ENCODE measurements at regions not wholly inside any gene's neighbourhood (a gene's known extent, or its start where the extent isn't known, plus 50 kb on each side); places are given as distances from the start of the nearest gene placed in this dataset.

- no peak overlapping the region for H2AFZ ChIP-seq
- no peak overlapping the region for H3K4me3 ChIP-seq
- no peak for TF ChIP-seq ZNF114 (CRISPR knock-in tag; IDR thresholded peaks at IDR 0.05)
- no peak for TF ChIP-seq ZNF331 (CRISPR knock-in tag; IDR thresholded peaks at IDR 0.05; ENCODE audit: low read depth)
- no peak for TF ChIP-seq CREB1 (CRISPR knock-in tag; IDR thresholded peaks at IDR 0.05; ENCODE audit: low read depth)
- TF ChIP-seq EZH2 (IDR thresholded peaks at IDR 0.05; ENCODE audit: low read depth, unreplicated experiment), result no peak
- no peak for TF ChIP-seq REST (IDR thresholded peaks at IDR 0.05; ENCODE audit: unreplicated experiment)
- no peak for TF ChIP-seq STAT1 (IDR thresholded peaks at IDR 0.05; ENCODE audit: unreplicated experiment)
- no peaks in the 10 kb centered on the region for H3K36me3 Mint-ChIP-seq (ENCODE audit: low read depth)
- H3K9me2 ChIP-seq (ENCODE audit: insufficient read depth), result no peaks in the 10 kb centered on the region
- no peaks in the 10 kb centered on the region for H3K36me3 ChIP-seq (ENCODE audit: insufficient read depth)
- no peaks in the 10 kb centered on the region for H4K20me1 ChIP-seq (replicated peaks; ENCODE audit: insufficient read depth)
- no peaks in the 10 kb centered on the region for H3K4me1 ChIP-seq (ENCODE audit: insufficient read depth)
- no peak overlapping the region for H3K27ac Mint-ChIP-seq
- no peaks in the 10 kb centered on the region for H3K79me2 ChIP-seq (replicated peaks; ENCODE audit: insufficient read depth)
- H3K9me3 Mint-ChIP-seq, result peaks cover 7% of the 10 kb centered on the region; the same call in 2 of the 3 replicates
- H3F3A ChIP-seq (replicated peaks; ENCODE audit: low read depth), result no peaks in the 10 kb centered on the region
- no peaks in the 10 kb centered on the region for H3K27me3 ChIP-seq (ENCODE audit: insufficient read depth)
- H3K27ac ChIP-seq (ENCODE audit: low read depth), result no peak overlapping the region
- DNase-seq (ENCODE audit: low spot score) (no peak), ATAC-seq (no peak)
- no peaks in the 10 kb centered on the region for H3K4me1 Mint-ChIP-seq
- H3K27me3 Mint-ChIP-seq (ENCODE audit: insufficient read depth, low read depth, poor library complexity), result peaks cover 3% of the 10 kb centered on the region
- H3K4me2 ChIP-seq, result no peak overlapping the region
- no peak overlapping the region for H3K4me3 Mint-ChIP-seq
Measured at GRCh38 chr11:69569306-69570200, 71.4 kb upstream of the CCND1 start.

GRCh38 chr11:69572233-69572860 lies 68.6 kb upstream of the CCND1 start:
- no peaks in the 10 kb centered on the region for H3K79me2 ChIP-seq (replicated peaks; ENCODE audit: insufficient read depth)
- H3K36me3 ChIP-seq (ENCODE audit: insufficient read depth), result no peaks in the 10 kb centered on the region
- H3K4me3 ChIP-seq, result no peak overlapping the region
- ATAC-seq (no peak), DNase-seq (ENCODE audit: low spot score) (no peak)
- H3K27me3 Mint-ChIP-seq (ENCODE audit: insufficient read depth, low read depth, poor library complexity), result peaks cover 12% of the 10 kb centered on the region
- H3K27ac ChIP-seq (ENCODE audit: low read depth), result no peak overlapping the region
- H3K4me1 ChIP-seq (ENCODE audit: insufficient read depth), result no peaks in the 10 kb centered on the region
- H2AFZ ChIP-seq, result no peak overlapping the region
- H3F3A ChIP-seq (replicated peaks; ENCODE audit: low read depth), result no peaks in the 10 kb centered on the region
- no peaks in the 10 kb centered on the region for H3K27me3 ChIP-seq (ENCODE audit: insufficient read depth)
- H3K9me3 Mint-ChIP-seq, result no peaks in the 10 kb centered on the region
- no peaks in the 10 kb centered on the region; the same call in 2 of the 3 replicates for H3K4me1 Mint-ChIP-seq
- no peak overlapping the region for H3K4me3 Mint-ChIP-seq
- H3K9me2 ChIP-seq (ENCODE audit: insufficient read depth), result no peaks in the 10 kb centered on the region
- no peaks in the 10 kb centered on the region for H3K36me3 Mint-ChIP-seq (ENCODE audit: low read depth)
- no peak overlapping the region for H3K27ac Mint-ChIP-seq
- H4K20me1 ChIP-seq (replicated peaks; ENCODE audit: insufficient read depth), result no peaks in the 10 kb centered on the region
- no peak overlapping the region for H3K4me2 ChIP-seq
- TF ChIP-seq POLR2AphosphoS5 (IDR thresholded peaks at IDR 0.05; ENCODE audit: low read depth) (no peak), REST (IDR thresholded peaks at IDR 0.05; ENCODE audit: unreplicated experiment) (no peak), NANOG (IDR thresholded peaks at IDR 0.05; ENCODE audit: borderline replicate concordance) (no peak)
